Neutrophil (primary cell): ENCODE measurements at regions not wholly inside any gene's neighbourhood (a gene's known extent, or its start where the extent isn't known, plus 50 kb on each side); places are given as distances from the start of the nearest gene placed in this dataset.

Experiments used
- H3K27ac ChIP-seq: fragments of 200-600 bp; sonication (generic); 2 replicates; pipeline ENCODE4 v1.5.1; 2016; ENCODE audit warnings: mild to moderate bottlenecking, moderate library complexity
- H3K27me3 ChIP-seq: fragments of 200-600 bp; sonication (generic); 2 replicates; pipeline ENCODE4 v1.6.0; 2016; ENCODE audit warnings: mild to moderate bottlenecking
- H3K36me3 ChIP-seq: fragments of 200-600 bp; sonication (generic); 2 replicates; pipeline ENCODE4 v1.5.1; 2017
- H3K4me1 ChIP-seq, 2 experiments: fragments of 200-600 bp in 1 of 2; sonication (generic) in 1 of 2; 1 replicate in 1 of 2; 2 replicates in 1 of 2; pipeline versions ENCODE4 v1.5.1 to v1.6.1; 2013 to 2016; ENCODE audit warnings: low read depth in 1 of 2, low read length in 1 of 2, mild to moderate bottlenecking in 1 of 2, moderate library complexity in 1 of 2; ENCODE audit not compliant: control insufficient read depth in 1 of 2, insufficient read depth in 1 of 2
- H3K4me3 ChIP-seq, 2 experiments: fragments of 200-600 bp in 1 of 2; sonication (generic) in 1 of 2; 1 replicate in 1 of 2; 2 replicates in 1 of 2; pipeline ENCODE4 v1.5.1; 2013 to 2016; ENCODE audit warnings: low read depth in 1 of 2, low read length in 1 of 2, mild to moderate bottlenecking in 1 of 2, moderate library complexity in 1 of 2
- H3K9me3 ChIP-seq: fragments of 200-600 bp; sonication (generic); 2 replicates; pipeline ENCODE4 v1.5.1; 2016
- CTCF ChIP-seq: fragments of 200-600 bp; sonication (generic); IDR thresholded peaks from 2 replicates; pipeline ENCODE4 v1.5.1; 2016; ENCODE audit warnings: antibody characterized with exemption

GRCh38 chr2:176959614-176960013, 253.0 kb upstream of the HNRNPA3 start:
- Histone ChIP-seq H3K4me3 (no peak overlapping the region), H3K9me3 (no peaks in the 10 kb centered on the region), H3K4me1 (peaks cover 0 to 10% of the 10 kb centered on the region in 2 experiments), H3K27me3 (no peaks in the 10 kb centered on the region), H3K27ac (no peak overlapping the region), H3K36me3 (no peaks in the 10 kb centered on the region)
- TF ChIP-seq CTCF: no peak

GRCh38 chr2:176960061-176960460, 252.5 kb upstream of the HNRNPA3 start:
- Histone ChIP-seq H3K9me3 (no peaks in the 10 kb centered on the region), H3K27ac (no peak overlapping the region), H3K4me1 (peaks cover 0 to 10% of the 10 kb centered on the region in 2 experiments), H3K27me3 (no peaks in the 10 kb centered on the region), H3K36me3 (no peaks in the 10 kb centered on the region), H3K4me3 (no peak overlapping the region)
- no peak for TF ChIP-seq CTCF

- no peak for TF ChIP-seq CTCF
- no peaks in the 10 kb centered on the region for H3K36me3 ChIP-seq
- H3K4me1 ChIP-seq: peaks cover 0 to 10% of the 10 kb centered on the region in 2 experiments
- no peak overlapping the region for H3K27ac ChIP-seq
- no peaks in the 10 kb centered on the region for H3K27me3 ChIP-seq
- H3K9me3 ChIP-seq: no peaks in the 10 kb centered on the region
- H3K4me3 ChIP-seq: no peak overlapping the region
Observed at GRCh38 chr2:176960736-176961520, 251.7 kb upstream of the HNRNPA3 start.

- no peak for TF ChIP-seq CTCF
- Histone ChIP-seq H3K27ac (no peak overlapping the region), H3K36me3 (no peaks in the 10 kb centered on the region)
Observed at GRCh38 chr2:176961775-176962619, 250.6 kb upstream of the HNRNPA3 start.

GRCh38 chr2:176963568-176964287, 248.9 kb upstream of the HNRNPA3 start:
- Histone ChIP-seq H3K4me1 (peaks cover 0 to 10% of the 10 kb centered on the region in 2 experiments), H3K4me3 (no peak overlapping the region), H3K27ac (no peak overlapping the region), H3K36me3 (no peaks in the 10 kb centered on the region), H3K9me3 (no peaks in the 10 kb centered on the region), H3K27me3 (no peaks in the 10 kb centered on the region)
- no peak for TF ChIP-seq CTCF

More at GRCh38 chr2:176961775-176962619, 250.6 kb upstream of the HNRNPA3 start:
- Histone ChIP-seq H3K4me3 (no peak overlapping the region), H3K9me3 (no peaks in the 10 kb centered on the region), H3K27me3 (no peaks in the 10 kb centered on the region), H3K4me1 (peaks cover 0 to 10% of the 10 kb centered on the region in 2 experiments)
